ENCODE measurements at regions not wholly inside any gene's neighbourhood (a gene's known extent, or its start where the extent isn't known, plus 50 kb on each side); places are given as distances from the start of the nearest gene placed in this dataset.

GRCh38 chr5:135105105-135105484 lies 71.1 kb upstream of the PITX1 start:
- TF ChIP-seq CTCF (conservative IDR thresholded peaks at IDR 0.05; ENCODE audit: low read depth, low read length) = no peak
- DNase-seq (ENCODE audit: low read depth) = no peak
- no peak overlapping the region for H3K4me3 ChIP-seq (ENCODE audit: low read length)

GRCh38 chr5:135103575-135103853 lies 69.5 kb upstream of the PITX1 start:
- DNase-seq (ENCODE audit: low read depth) = no peak
- no peak for TF ChIP-seq CTCF (conservative IDR thresholded peaks at IDR 0.05; ENCODE audit: low read depth, low read length)
- no peak overlapping the region for H3K4me3 ChIP-seq (ENCODE audit: low read length)

GRCh38 chr5:135102716-135103574 lies 68.9 kb upstream of the PITX1 start:
- no peak for TF ChIP-seq CTCF (conservative IDR thresholded peaks at IDR 0.05; ENCODE audit: low read depth, low read length)
- DNase-seq (ENCODE audit: low read depth) = no peak
- H3K4me3 ChIP-seq (ENCODE audit: low read length) = no peak overlapping the region

GRCh38 chr5:135100431-135100830 lies 66.4 kb upstream of the PITX1 start:
- TF ChIP-seq CTCF (conservative IDR thresholded peaks at IDR 0.05; ENCODE audit: low read depth, low read length) = no peak
- no peak overlapping the region for H3K4me3 ChIP-seq (ENCODE audit: low read length)
- DNase-seq (ENCODE audit: low read depth) = no peak

DNA sequence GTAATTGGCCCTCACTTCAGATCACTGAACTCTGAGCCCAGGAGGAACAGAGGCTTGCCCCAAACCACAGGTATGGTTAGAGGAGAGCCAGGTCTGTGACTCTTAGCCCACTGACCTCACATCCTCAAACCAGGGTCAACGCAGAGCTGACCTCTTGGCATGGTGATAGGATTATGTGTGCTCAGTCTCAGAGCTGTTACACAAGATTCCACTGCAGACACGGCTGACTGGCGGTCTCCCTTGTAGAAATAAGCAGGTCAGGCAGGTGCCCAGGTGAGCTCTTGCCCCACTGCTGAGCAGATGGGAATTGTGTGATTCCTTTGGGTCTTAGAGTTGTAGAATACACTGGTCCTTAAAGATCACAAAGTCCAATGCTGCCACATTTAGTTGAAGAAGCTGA lies 66.0 kb upstream of the PITX1 start:
- no peak overlapping the region for H3K4me3 ChIP-seq (ENCODE audit: low read length)
- DNase-seq (ENCODE audit: low read depth) = no peak
- TF ChIP-seq CTCF (conservative IDR thresholded peaks at IDR 0.05; ENCODE audit: low read depth, low read length) = no peak

- TF ChIP-seq CTCF (conservative IDR thresholded peaks at IDR 0.05; ENCODE audit: low read depth, low read length) = no peak
- no peak for DNase-seq (ENCODE audit: low read depth)
Measured at GRCh38 chr5:135097390-135097789, 63.4 kb upstream of the PITX1 start.

DNA sequence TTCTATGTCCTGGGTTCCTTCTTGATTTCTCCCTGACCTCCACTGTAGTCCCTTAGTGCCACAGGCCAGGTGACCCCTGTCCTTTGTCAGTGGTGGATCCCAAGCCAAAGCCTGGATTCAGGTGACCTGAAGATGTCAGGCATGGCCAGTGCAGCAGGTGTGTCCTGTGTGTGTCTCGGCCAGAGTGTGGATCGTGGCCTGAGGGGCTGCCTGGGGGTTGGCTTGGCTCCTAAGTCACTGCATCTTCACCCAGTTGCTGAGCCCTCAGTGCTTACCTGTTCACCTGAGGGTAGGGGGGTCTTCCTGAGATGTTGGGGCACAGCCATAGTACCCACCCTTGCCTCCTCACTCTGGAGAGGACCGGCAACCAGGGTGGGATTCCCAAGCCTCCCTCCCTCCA lies 61.8 kb upstream of the PITX1 start:
- no peak for TF ChIP-seq CTCF (conservative IDR thresholded peaks at IDR 0.05; ENCODE audit: low read depth, low read length)
- H3K4me3 ChIP-seq (ENCODE audit: low read length) = no peak overlapping the region
- no peak for DNase-seq (ENCODE audit: low read depth)

More at GRCh38 chr5:135097390-135097789, 63.4 kb upstream of the PITX1 start:
- H3K4me3 ChIP-seq (ENCODE audit: low read length) = no peak overlapping the region

All from retinal pigment epithelial cell (primary cell).